ENCODE measurements at regions not wholly inside any gene's neighbourhood (a gene's known extent, or its start where the extent isn't known, plus 50 kb on each side); places are given as distances from the start of the nearest gene placed in this dataset.

DNA sequence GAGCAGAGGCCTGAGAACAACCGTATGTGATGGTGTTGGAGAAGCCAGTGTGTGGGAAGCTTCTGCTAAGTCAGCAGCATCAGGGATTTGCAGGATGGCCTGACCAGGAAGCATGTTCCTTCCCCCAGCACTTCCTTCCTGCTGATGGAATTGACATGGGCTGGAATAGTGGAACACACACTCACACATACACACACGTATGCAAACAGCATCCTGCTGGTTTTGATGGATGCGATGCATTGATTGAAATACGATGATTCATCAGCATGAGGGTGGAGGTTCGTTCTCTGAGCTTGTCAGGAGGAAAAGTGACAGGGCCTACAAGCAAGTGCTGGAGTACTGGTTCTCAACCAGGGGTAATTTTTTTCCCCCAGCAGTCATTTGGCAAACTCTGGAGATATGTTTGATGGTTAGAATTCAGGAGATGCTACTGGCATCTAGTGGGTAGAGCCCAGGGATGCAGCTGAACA lies 229.1 kb downstream of the NFATC2 start:
- DNase-seq (ENCODE audit: low spot score) (no peak), ATAC-seq (ENCODE audit: low read depth) (no peak)
- H3K36me3 ChIP-seq (ENCODE audit: low read depth), result no peaks in the 10 kb centered on the region
- H3K9me3 ChIP-seq (ENCODE audit: severe bottlenecking), result peaks cover 4% of the 10 kb centered on the region
- TF ChIP-seq, protein P1, sequence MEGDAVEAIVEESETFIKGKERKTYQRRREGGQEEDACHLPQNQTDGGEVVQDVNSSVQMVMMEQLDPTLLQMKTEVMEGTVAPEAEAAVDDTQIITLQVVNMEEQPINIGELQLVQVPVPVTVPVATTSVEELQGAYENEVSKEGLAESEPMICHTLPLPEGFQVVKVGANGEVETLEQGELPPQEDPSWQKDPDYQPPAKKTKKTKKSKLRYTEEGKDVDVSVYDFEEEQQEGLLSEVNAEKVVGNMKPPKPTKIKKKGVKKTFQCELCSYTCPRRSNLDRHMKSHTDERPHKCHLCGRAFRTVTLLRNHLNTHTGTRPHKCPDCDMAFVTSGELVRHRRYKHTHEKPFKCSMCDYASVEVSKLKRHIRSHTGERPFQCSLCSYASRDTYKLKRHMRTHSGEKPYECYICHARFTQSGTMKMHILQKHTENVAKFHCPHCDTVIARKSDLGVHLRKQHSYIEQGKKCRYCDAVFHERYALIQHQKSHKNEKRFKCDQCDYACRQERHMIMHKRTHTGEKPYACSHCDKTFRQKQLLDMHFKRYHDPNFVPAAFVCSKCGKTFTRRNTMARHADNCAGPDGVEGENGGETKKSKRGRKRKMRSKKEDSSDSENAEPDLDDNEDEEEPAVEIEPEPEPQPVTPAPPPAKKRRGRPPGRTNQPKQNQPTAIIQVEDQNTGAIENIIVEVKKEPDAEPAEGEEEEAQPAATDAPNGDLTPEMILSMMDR (IDR thresholded peaks at IDR 0.05; ENCODE audit: poor library complexity, severe bottlenecking), result no peak
- H3K27ac ChIP-seq (ENCODE audit: poor library complexity, severe bottlenecking), result no peak overlapping the region
- no peaks in the 10 kb centered on the region for H3K27me3 ChIP-seq (ENCODE audit: insufficient read depth, poor library complexity, severe bottlenecking)
- H3K4me3 ChIP-seq (ENCODE audit: severe bottlenecking), result no peak overlapping the region
- peaks cover 12% of the 10 kb centered on the region for H3K4me1 ChIP-seq (ENCODE audit: insufficient read depth, poor library complexity, severe bottlenecking)

DNA sequence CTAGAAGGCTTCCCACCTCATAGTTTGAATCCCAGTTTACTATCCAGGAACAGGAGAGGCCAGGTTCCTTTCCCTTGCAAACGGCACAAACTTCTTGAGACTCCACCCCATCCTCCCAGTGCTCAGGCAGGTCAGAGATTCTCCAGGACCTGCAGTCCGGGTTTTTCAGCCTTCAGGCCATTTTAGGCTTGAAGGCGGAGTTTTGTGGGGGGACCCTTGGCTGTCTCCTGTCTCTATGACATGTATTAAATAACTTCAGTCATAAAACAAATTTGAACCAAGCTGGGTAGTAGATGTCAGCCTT lies 230.1 kb downstream of the NFATC2 start:
- Histone ChIP-seq H3K4me1 (ENCODE audit: insufficient read depth, poor library complexity, severe bottlenecking) (peaks cover 12% of the 10 kb centered on the region), H3K27me3 (ENCODE audit: insufficient read depth, poor library complexity, severe bottlenecking) (no peaks in the 10 kb centered on the region), H3K36me3 (ENCODE audit: low read depth) (no peaks in the 10 kb centered on the region), H3K4me3 (ENCODE audit: severe bottlenecking) (no peak overlapping the region), H3K27ac (ENCODE audit: poor library complexity, severe bottlenecking) (peak overlapping the region; percentile 0), H3K9me3 (ENCODE audit: severe bottlenecking) (peaks cover 4% of the 10 kb centered on the region)
- ATAC-seq (ENCODE audit: low read depth), result no peak
- no peak for DNase-seq (ENCODE audit: low spot score)
- TF ChIP-seq, protein P1 (IDR thresholded peaks at IDR 0.05; ENCODE audit: poor library complexity, severe bottlenecking), result no peak

DNA sequence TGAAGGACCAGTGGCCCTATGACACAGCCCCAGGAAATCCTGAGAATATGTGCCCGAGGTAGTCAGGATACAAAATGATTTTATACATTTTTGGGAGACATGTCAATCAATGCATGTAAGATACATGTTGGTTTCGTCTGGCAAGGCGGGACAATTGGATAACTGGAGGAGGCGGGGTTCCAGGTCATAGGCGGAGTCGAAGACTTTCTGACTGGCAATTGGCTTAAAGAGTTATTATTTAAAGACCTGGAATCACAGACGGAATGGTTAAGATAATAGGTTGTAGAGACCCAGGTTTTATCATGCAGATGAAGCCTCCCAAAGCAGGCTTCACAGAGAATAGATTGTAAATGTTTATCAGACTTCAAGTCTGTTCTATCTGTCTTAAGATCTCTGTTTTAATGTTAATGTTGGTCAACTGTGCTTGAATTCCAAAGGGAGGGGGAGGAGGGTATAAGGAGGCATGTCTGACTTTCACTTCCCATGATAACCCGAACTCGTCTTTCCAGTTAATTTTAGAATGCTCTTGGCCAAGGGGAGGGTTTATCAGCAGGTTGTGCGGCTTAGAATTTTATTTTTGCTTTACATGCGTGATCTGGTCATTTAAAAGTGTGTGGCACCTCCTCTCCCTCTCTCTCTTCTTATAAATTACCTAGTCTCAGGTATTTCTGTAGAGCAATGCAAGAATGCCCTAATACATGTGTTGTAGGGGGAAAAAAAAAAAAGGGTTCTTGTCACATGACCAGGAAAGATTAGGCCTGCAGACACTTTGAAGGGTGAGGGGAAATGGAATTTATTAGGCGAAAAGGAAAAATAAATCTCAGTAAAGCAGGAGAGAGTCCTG lies 230.7 kb downstream of the NFATC2 start:
- DNase-seq (ENCODE audit: low spot score), result no peak
- H3K27ac ChIP-seq (ENCODE audit: poor library complexity, severe bottlenecking), result peak overlapping the region; percentile 0

DNA sequence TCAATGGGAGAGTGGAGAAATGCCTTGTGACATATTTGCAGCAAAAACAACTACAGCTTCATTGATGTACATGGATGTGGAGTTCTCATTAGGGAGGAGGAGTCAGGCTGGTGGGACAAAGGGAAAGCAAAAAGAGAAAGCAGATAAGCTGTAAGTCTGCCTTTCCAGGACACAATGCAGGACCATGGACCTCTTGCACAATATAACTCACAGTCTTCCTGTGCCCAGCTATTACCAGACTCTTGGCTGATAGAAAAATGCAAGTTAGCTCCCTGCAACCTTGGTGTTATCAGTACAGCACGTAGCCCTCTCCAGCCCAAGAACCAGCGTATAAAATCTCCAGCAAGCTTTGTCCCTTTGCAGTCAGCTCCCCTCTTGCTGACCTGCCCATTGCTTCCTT lies 232.3 kb downstream of the NFATC2 start:
- Histone ChIP-seq H3K9me3 (ENCODE audit: severe bottlenecking) (no peaks in the 10 kb centered on the region), H3K36me3 (ENCODE audit: low read depth) (no peaks in the 10 kb centered on the region), H3K27me3 (ENCODE audit: insufficient read depth, poor library complexity, severe bottlenecking) (no peaks in the 10 kb centered on the region), H3K27ac (ENCODE audit: poor library complexity, severe bottlenecking) (no peak overlapping the region), H3K4me1 (ENCODE audit: insufficient read depth, poor library complexity, severe bottlenecking) (peaks cover 15% of the 10 kb centered on the region), H3K4me3 (ENCODE audit: severe bottlenecking) (no peak overlapping the region)
- ATAC-seq (ENCODE audit: low read depth), result no peak
- TF ChIP-seq, protein P1 (IDR thresholded peaks at IDR 0.05; ENCODE audit: poor library complexity, severe bottlenecking), result no peak
- DNase-seq (ENCODE audit: low spot score), result no peak

More for the DNA sequence above, 230.7 kb downstream of the NFATC2 start:
- Histone ChIP-seq H3K4me1 (ENCODE audit: insufficient read depth, poor library complexity, severe bottlenecking) (peaks cover 15% of the 10 kb centered on the region), H3K27me3 (ENCODE audit: insufficient read depth, poor library complexity, severe bottlenecking) (no peaks in the 10 kb centered on the region), H3K36me3 (ENCODE audit: low read depth) (no peaks in the 10 kb centered on the region), H3K9me3 (ENCODE audit: severe bottlenecking) (peaks cover 4% of the 10 kb centered on the region), H3K4me3 (ENCODE audit: severe bottlenecking) (no peak overlapping the region)
- peak; percentile 74 for ATAC-seq (ENCODE audit: low read depth)
- TF ChIP-seq, protein P1 (IDR thresholded peaks at IDR 0.05; ENCODE audit: poor library complexity, severe bottlenecking), result no peak

DNA sequence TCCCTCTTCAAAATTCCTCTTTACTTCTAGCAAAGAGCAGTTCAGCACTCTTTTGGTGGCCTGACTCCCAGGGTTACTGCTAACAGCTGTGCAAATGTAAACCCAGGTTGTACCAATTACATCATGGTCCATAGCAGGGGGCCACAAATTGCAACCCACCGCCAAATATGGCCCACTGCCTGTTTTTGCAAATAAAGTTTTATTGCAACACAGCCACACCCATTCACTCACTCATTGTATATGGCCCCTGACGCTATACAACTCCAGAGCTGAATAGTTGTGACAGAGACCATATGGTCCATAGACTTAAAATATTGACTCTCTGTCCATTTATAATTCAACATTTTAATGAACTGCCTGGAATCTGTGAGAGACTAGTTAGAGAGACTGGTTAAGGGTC lies 233.4 kb downstream of the NFATC2 start:
- DNase-seq (ENCODE audit: low spot score) (no peak), ATAC-seq (ENCODE audit: low read depth) (no peak)
- H3K4me3 ChIP-seq (ENCODE audit: severe bottlenecking), result no peak overlapping the region
- TF ChIP-seq, protein P1 (IDR thresholded peaks at IDR 0.05; ENCODE audit: poor library complexity, severe bottlenecking), result no peak
- H3K27me3 ChIP-seq (ENCODE audit: insufficient read depth, poor library complexity, severe bottlenecking), result no peaks in the 10 kb centered on the region
- no peak overlapping the region for H3K27ac ChIP-seq (ENCODE audit: poor library complexity, severe bottlenecking)
- peaks cover 15% of the 10 kb centered on the region for H3K4me1 ChIP-seq (ENCODE audit: insufficient read depth, poor library complexity, severe bottlenecking)
- H3K9me3 ChIP-seq (ENCODE audit: severe bottlenecking), result peaks cover under 1% of the 10 kb centered on the region
- H3K36me3 ChIP-seq (ENCODE audit: low read depth), result no peaks in the 10 kb centered on the region

Measured in RWPE2 (cell line).